GM23338 (cell line): ENCODE measurements at regions not wholly inside any gene's neighbourhood (a gene's known extent, or its start where the extent isn't known, plus 50 kb on each side); places are given as distances from the start of the nearest gene placed in this dataset.

Experiments used
- ATAC-seq: fragments of 200-7000 bp; cut with Tn5 transposase; 3 replicates; pipeline ENCODE4 v1.9.1; 2020
- DNase-seq: peaks from one replicate; pipeline ENCODE4 v3.0.0-alpha.2; 2015; ENCODE audit warnings: low spot score
- H2AFZ ChIP-seq: fragments of 200-600 bp; sonication (generic); 2 replicates; pipeline ENCODE4 v1.8.0; 2016; ENCODE audit warnings: antibody characterized with exemption, mild to moderate bottlenecking, moderate library complexity
- H3F3A ChIP-seq: fragments of 200-600 bp; sonication (generic); replicated peaks from 2 replicates; pipeline ENCODE4 v1.8.0; 2017; ENCODE audit warnings: antibody characterized with exemption, mixed run types, low read depth
- H3K27ac ChIP-seq: fragments of 200-600 bp; sonication (generic); 2 replicates; pipeline ENCODE4 v1.6.1; 2016; ENCODE audit warnings: low read depth
- H3K27me3 ChIP-seq: fragments of 200-600 bp; sonication (generic); 2 replicates; pipeline ENCODE4 v1.8.0; 2016; ENCODE audit warnings: mild to moderate bottlenecking, mixed run types, moderate library complexity; ENCODE audit not compliant: insufficient read depth
- H3K36me3 ChIP-seq: fragments of 200-600 bp; sonication (generic); 2 replicates; pipeline ENCODE4 v1.8.0; 2016; ENCODE audit warnings: mild to moderate bottlenecking; ENCODE audit not compliant: insufficient read depth
- H3K4me1 ChIP-seq: fragments of 200-600 bp; sonication (generic); 2 replicates; pipeline ENCODE4 v1.8.0; 2016; ENCODE audit warnings: mild to moderate bottlenecking, moderate library complexity; ENCODE audit not compliant: insufficient read depth
- H3K4me2 ChIP-seq: fragments of 200-600 bp; sonication (generic); 2 replicates; pipeline ENCODE4 v1.7.1; 2017; ENCODE audit warnings: mixed run types
- H3K4me3 ChIP-seq: fragments of 200-600 bp; sonication (generic); 2 replicates; pipeline ENCODE4 v1.6.1; 2016; ENCODE audit warnings: mixed run types
- H3K79me2 ChIP-seq: fragments of 200-600 bp; sonication (generic); replicated peaks from 2 replicates; pipeline ENCODE4 v1.8.0; 2017; ENCODE audit warnings: mild to moderate bottlenecking; ENCODE audit not compliant: insufficient read depth
- H3K9me2 ChIP-seq: fragments of 200-600 bp; sonication (generic); 2 replicates; pipeline ENCODE4 v1.8.0; 2017; ENCODE audit not compliant: insufficient read depth
- H4K20me1 ChIP-seq: fragments of 200-600 bp; sonication (generic); replicated peaks from 2 replicates; pipeline ENCODE4 v1.8.0; 2017; ENCODE audit warnings: mild to moderate bottlenecking; ENCODE audit not compliant: insufficient read depth
- H3K27ac Mint-ChIP-seq: 2 replicates; pipeline ENCODE4 v1.8.0; 2020; ENCODE audit warnings: inconsistent platforms, mild to moderate bottlenecking, moderate library complexity, mixed read lengths
- H3K27me3 Mint-ChIP-seq: 3 replicates; pipeline ENCODE4 v1.8.0; 2022; ENCODE audit warnings: low read depth, mild to moderate bottlenecking, moderate library complexity, mixed read lengths, inconsistent platforms; ENCODE audit not compliant: insufficient read depth, poor library complexity
- H3K36me3 Mint-ChIP-seq: 3 replicates; pipeline ENCODE4 v1.8.0; 2021; ENCODE audit warnings: low read depth, mild to moderate bottlenecking, inconsistent platforms, moderate library complexity, mixed read lengths
- H3K4me1 Mint-ChIP-seq: 3 replicates; pipeline ENCODE4 v1.8.0; 2020; ENCODE audit warnings: mild to moderate bottlenecking, inconsistent platforms, mixed read lengths
- H3K4me3 Mint-ChIP-seq: 3 replicates; pipeline ENCODE4 v1.8.0; 2021; ENCODE audit warnings: moderate library complexity, mild to moderate bottlenecking, inconsistent platforms, mixed read lengths
- H3K9me3 Mint-ChIP-seq: 3 replicates; pipeline ENCODE4 v1.8.0; 2020; ENCODE audit warnings: moderate library complexity, mild to moderate bottlenecking, inconsistent platforms, mixed read lengths
- CREB1 ChIP-seq: fragments of 250-450 bp; sonication (Bioruptor Pico); IDR thresholded peaks from 2 replicates; pipeline ENCODE4 v1.5.0; 2020; ENCODE audit warnings: low read depth, mild to moderate bottlenecking, moderate library complexity
- EZH2 ChIP-seq: fragments of 200-600 bp; sonication (generic); IDR thresholded peaks from one replicate; pipeline ENCODE4 v1.8.0; 2017; ENCODE audit warnings: antibody characterized with exemption, mild to moderate bottlenecking, low read depth; ENCODE audit not compliant: unreplicated experiment
- EZH2phosphoT487 ChIP-seq: fragments of 200-600 bp; sonication (generic); IDR thresholded peaks from one replicate; pipeline ENCODE4 v1.8.1; 2018; ENCODE audit warnings: antibody characterized with exemption; ENCODE audit not compliant: unreplicated experiment
- JUNB ChIP-seq: IDR thresholded peaks from one replicate; pipeline ENCODE4 v1.6.1; 2016; ENCODE audit warnings: antibody characterized with exemption; ENCODE audit not compliant: unreplicated experiment
- NANOG ChIP-seq: IDR thresholded peaks from 2 replicates; pipeline ENCODE4 v1.6.1; 2016; ENCODE audit warnings: antibody characterized with exemption, borderline replicate concordance
- POLR2AphosphoS5 ChIP-seq: IDR thresholded peaks from 2 replicates; pipeline ENCODE4 v1.6.1; 2016; ENCODE audit warnings: antibody characterized with exemption, low read depth
- STAT1 ChIP-seq: IDR thresholded peaks from one replicate; pipeline ENCODE4 v1.6.1; 2016; ENCODE audit warnings: antibody characterized with exemption; ENCODE audit not compliant: unreplicated experiment
- ZNF114 ChIP-seq: fragments of 250-450 bp; sonication (Bioruptor Pico); IDR thresholded peaks from 2 replicates; pipeline ENCODE4 v1.5.0; 2020; ENCODE audit warnings: mild to moderate bottlenecking, moderate library complexity
- ZNF331 ChIP-seq: fragments of 250-450 bp; sonication (Bioruptor Pico); IDR thresholded peaks from 2 replicates; pipeline ENCODE4 v1.5.0; 2020; ENCODE audit warnings: low read depth, mild to moderate bottlenecking, moderate library complexity
- ZNF462 ChIP-seq: fragments of 250-450 bp; sonication (Bioruptor Pico); IDR thresholded peaks from 2 replicates; pipeline ENCODE4 v1.5.0; 2020; ENCODE audit warnings: mild to moderate bottlenecking, moderate library complexity
- TF ChIP-seq, protein P1 (sequence below), 2 experiments: fragments of 200-600 bp in 1 of 2; sonication (generic) in 1 of 2; conservative IDR thresholded peaks; 2 replicates each; pipeline versions ENCODE4 v1.5.1 to v1.6.1; 2016 to 2017; ENCODE audit warnings: antibody characterized with exemption in 2 of 2, low read depth in 2 of 2, mild to moderate bottlenecking in 2 of 2, moderate library complexity in 1 of 2
- TF ChIP-seq, protein P2 (sequence below): IDR thresholded peaks from one replicate; pipeline ENCODE4 v1.6.1; 2018; ENCODE audit warnings: antibody characterized with exemption; ENCODE audit not compliant: unreplicated experiment
- TF ChIP-seq, protein P3 (sequence below): IDR thresholded peaks from 2 replicates; pipeline ENCODE4 v1.6.1; 2016; ENCODE audit warnings: antibody characterized with exemption

DNA sequence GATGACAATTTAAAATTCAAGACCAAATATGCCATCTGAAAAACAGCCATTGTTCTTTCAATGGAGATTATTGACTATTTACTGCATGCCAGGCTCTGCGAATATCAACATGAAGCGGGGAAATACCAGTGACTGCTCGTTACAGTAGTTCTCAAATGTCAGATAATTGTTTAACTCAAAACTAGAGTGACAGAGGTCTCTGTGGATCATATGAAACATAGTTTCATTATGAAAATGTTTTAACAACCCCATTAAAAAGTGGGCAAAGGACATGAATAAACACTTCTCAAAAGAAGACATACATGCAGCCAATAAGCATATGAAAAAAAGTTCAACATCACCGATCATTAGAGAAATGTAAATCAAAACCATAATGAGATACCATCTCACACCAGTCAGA lies 50.0 kb upstream of the GPR149 start:
- Mint-ChIP-seq H3K27ac (no peak overlapping the region), H3K36me3 (no peaks in the 10 kb centered on the region), H3K4me3 (no peak overlapping the region), H3K9me3 (no peaks in the 10 kb centered on the region), H3K27me3 (no peaks in the 10 kb centered on the region), H3K4me1 (no peaks in the 10 kb centered on the region)
- Histone ChIP-seq H3K27ac (no peak overlapping the region), H3K4me3 (no peak overlapping the region), H3F3A (no peaks in the 10 kb centered on the region), H3K4me1 (no peaks in the 10 kb centered on the region), H3K27me3 (no peaks in the 10 kb centered on the region), H2AFZ (no peak overlapping the region), H3K79me2 (no peaks in the 10 kb centered on the region), H4K20me1 (no peaks in the 10 kb centered on the region), H3K4me2 (no peak overlapping the region), H3K36me3 (no peaks in the 10 kb centered on the region), H3K9me2 (no peaks in the 10 kb centered on the region; the same call in 1 of the 2 replicates)
- no peak for ATAC-seq
- no peak for DNase-seq
- no peak for TF ChIP-seq NANOG
- TF ChIP-seq ZNF331 (CRISPR knock-in tag): no peak
- no peak for TF ChIP-seq POLR2AphosphoS5
- TF ChIP-seq CREB1 (CRISPR knock-in tag): no peak
- no peak for TF ChIP-seq ZNF114
- TF ChIP-seq STAT1: no peak
- TF ChIP-seq, protein P1, sequence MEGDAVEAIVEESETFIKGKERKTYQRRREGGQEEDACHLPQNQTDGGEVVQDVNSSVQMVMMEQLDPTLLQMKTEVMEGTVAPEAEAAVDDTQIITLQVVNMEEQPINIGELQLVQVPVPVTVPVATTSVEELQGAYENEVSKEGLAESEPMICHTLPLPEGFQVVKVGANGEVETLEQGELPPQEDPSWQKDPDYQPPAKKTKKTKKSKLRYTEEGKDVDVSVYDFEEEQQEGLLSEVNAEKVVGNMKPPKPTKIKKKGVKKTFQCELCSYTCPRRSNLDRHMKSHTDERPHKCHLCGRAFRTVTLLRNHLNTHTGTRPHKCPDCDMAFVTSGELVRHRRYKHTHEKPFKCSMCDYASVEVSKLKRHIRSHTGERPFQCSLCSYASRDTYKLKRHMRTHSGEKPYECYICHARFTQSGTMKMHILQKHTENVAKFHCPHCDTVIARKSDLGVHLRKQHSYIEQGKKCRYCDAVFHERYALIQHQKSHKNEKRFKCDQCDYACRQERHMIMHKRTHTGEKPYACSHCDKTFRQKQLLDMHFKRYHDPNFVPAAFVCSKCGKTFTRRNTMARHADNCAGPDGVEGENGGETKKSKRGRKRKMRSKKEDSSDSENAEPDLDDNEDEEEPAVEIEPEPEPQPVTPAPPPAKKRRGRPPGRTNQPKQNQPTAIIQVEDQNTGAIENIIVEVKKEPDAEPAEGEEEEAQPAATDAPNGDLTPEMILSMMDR (conservative IDR thresholded peaks at IDR 0.05; ENCODE audit: low read depth in 2 of 2): no peak
- TF ChIP-seq, protein P2, sequence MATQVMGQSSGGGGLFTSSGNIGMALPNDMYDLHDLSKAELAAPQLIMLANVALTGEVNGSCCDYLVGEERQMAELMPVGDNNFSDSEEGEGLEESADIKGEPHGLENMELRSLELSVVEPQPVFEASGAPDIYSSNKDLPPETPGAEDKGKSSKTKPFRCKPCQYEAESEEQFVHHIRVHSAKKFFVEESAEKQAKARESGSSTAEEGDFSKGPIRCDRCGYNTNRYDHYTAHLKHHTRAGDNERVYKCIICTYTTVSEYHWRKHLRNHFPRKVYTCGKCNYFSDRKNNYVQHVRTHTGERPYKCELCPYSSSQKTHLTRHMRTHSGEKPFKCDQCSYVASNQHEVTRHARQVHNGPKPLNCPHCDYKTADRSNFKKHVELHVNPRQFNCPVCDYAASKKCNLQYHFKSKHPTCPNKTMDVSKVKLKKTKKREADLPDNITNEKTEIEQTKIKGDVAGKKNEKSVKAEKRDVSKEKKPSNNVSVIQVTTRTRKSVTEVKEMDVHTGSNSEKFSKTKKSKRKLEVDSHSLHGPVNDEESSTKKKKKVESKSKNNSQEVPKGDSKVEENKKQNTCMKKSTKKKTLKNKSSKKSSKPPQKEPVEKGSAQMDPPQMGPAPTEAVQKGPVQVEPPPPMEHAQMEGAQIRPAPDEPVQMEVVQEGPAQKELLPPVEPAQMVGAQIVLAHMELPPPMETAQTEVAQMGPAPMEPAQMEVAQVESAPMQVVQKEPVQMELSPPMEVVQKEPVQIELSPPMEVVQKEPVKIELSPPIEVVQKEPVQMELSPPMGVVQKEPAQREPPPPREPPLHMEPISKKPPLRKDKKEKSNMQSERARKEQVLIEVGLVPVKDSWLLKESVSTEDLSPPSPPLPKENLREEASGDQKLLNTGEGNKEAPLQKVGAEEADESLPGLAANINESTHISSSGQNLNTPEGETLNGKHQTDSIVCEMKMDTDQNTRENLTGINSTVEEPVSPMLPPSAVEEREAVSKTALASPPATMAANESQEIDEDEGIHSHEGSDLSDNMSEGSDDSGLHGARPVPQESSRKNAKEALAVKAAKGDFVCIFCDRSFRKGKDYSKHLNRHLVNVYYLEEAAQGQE: no peak
- TF ChIP-seq, protein P3, sequence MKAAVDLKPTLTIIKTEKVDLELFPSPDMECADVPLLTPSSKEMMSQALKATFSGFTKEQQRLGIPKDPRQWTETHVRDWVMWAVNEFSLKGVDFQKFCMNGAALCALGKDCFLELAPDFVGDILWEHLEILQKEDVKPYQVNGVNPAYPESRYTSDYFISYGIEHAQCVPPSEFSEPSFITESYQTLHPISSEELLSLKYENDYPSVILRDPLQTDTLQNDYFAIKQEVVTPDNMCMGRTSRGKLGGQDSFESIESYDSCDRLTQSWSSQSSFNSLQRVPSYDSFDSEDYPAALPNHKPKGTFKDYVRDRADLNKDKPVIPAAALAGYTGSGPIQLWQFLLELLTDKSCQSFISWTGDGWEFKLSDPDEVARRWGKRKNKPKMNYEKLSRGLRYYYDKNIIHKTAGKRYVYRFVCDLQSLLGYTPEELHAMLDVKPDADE: no peak
- no peak for TF ChIP-seq ZNF462 (CRISPR knock-in tag)
- TF ChIP-seq JUNB: no peak
- TF ChIP-seq EZH2: no peak
- no peak for TF ChIP-seq EZH2phosphoT487
